Hepatocyte (in vitro differentiated cells): ENCODE measurements at regions not wholly inside any gene's neighbourhood (a gene's known extent, or its start where the extent isn't known, plus 50 kb on each side); places are given as distances from the start of the nearest gene placed in this dataset.

Source experiments
- DNase-seq: peaks from one replicate; pipeline ENCODE4 v3.0.0-alpha.2; 2016; ENCODE audit warnings: low spot score
- H2AFZ ChIP-seq: fragments of 200-600 bp; sonication (generic); 2 replicates; pipeline ENCODE4 v1.6.0; 2016; ENCODE audit warnings: antibody characterized with exemption, mild to moderate bottlenecking
- H3K27ac ChIP-seq: fragments of 200-600 bp; sonication (generic); 2 replicates; pipeline ENCODE4 v1.5.1; 2016; ENCODE audit warnings: mild to moderate bottlenecking
- H3K27me3 ChIP-seq: fragments of 200-600 bp; sonication (generic); 2 replicates; pipeline ENCODE4 v1.6.1; 2016
- H3K36me3 ChIP-seq: fragments of 200-600 bp; sonication (generic); replicated peaks from 2 replicates; pipeline ENCODE4 v1.5.1; 2016; ENCODE audit warnings: low read depth; ENCODE audit not compliant: insufficient read depth
- H3K4me1 ChIP-seq: fragments of 200-600 bp; sonication (generic); 2 replicates; pipeline ENCODE4 v1.5.1; 2016; ENCODE audit warnings: mild to moderate bottlenecking, moderate library complexity; ENCODE audit not compliant: insufficient read depth
- H3K4me2 ChIP-seq: fragments of 200-600 bp; sonication (generic); 2 replicates; pipeline ENCODE4 v1.6.0; 2016
- H3K4me3 ChIP-seq: fragments of 200-600 bp; sonication (generic); 2 replicates; pipeline ENCODE4 v1.5.1; 2016; ENCODE audit warnings: mild to moderate bottlenecking
- H3K79me2 ChIP-seq: fragments of 200-600 bp; sonication (generic); 2 replicates; pipeline ENCODE4 v1.6.0; 2017; ENCODE audit warnings: mild to moderate bottlenecking
- H3K9me2 ChIP-seq: fragments of 200-600 bp; sonication (generic); replicated peaks from 2 replicates; pipeline ENCODE4 v1.6.0; 2017; ENCODE audit warnings: mild to moderate bottlenecking; ENCODE audit not compliant: insufficient read depth
- H3K9me3 ChIP-seq: fragments of 200-600 bp; sonication (generic); 2 replicates; pipeline ENCODE4 v1.5.1; 2016; ENCODE audit warnings: low read depth, mild to moderate bottlenecking
- H4K20me1 ChIP-seq: fragments of 200-600 bp; sonication (generic); 2 replicates; pipeline ENCODE4 v1.6.0; 2016; ENCODE audit warnings: mild to moderate bottlenecking; ENCODE audit not compliant: insufficient read depth, poor library complexity, severe bottlenecking
- CTCF ChIP-seq: fragments of 200-600 bp; sonication (generic); IDR thresholded peaks from 2 replicates; pipeline ENCODE4 v1.5.1; 2016; ENCODE audit warnings: antibody characterized with exemption, mild to moderate bottlenecking; ENCODE audit not compliant: poor library complexity
- EZH2 ChIP-seq: fragments of 200-600 bp; sonication (generic); IDR thresholded peaks from 2 replicates; pipeline ENCODE4 v1.6.1; 2016; ENCODE audit warnings: antibody characterized with exemption, mild to moderate bottlenecking, borderline replicate concordance
- EZH2phosphoT487 ChIP-seq: fragments of 200-600 bp; sonication (generic); IDR thresholded peaks from one replicate; pipeline ENCODE4 v1.6.1; 2018; ENCODE audit warnings: antibody characterized with exemption, mild to moderate bottlenecking, low read depth, moderate library complexity; ENCODE audit not compliant: unreplicated experiment, severe bottlenecking
- WGBS: methylation state at CpG from one replicate; pipeline ENCODE4 v1.1.6; 2016; ENCODE audit warnings: low lambda C conversion rate; ENCODE audit errors: missing lambda C conversion rate; 5-methylcytosine and 5-hydroxymethylcytosine counted together

DNA sequence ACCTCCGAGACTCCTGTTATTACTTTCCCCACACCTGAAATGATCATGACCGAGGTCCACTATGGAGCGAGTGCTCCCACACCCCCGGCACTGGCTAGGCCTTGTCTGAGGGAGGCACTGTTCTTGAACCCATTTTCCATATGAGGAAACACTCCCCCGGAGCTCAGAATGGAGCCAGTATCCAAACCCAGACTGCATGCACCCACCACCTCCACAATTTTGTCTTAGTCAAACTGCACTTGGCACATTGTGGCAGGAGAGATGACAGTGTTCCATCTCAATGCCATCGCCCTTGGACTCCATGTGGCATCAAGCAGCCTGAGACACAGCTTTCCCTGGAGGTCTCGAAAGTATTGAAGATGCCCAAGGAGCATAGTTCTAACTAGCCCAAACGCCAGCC, 154.1 kb downstream of the NUP210 start:
- TF ChIP-seq EZH2 (no peak), EZH2phosphoT487 (no peak), CTCF (no peak)
- Histone ChIP-seq H3K4me2 (no peak overlapping the region), H3K4me3 (no peak overlapping the region), H3K9me2 (no peaks in the 10 kb centered on the region), H3K27me3 (no peaks in the 10 kb centered on the region), H2AFZ (no peak overlapping the region), H3K4me1 (no peaks in the 10 kb centered on the region), H3K79me2 (no peaks in the 10 kb centered on the region), H3K27ac (no peak overlapping the region), H3K36me3 (no peaks in the 10 kb centered on the region), H3K9me3 (no peaks in the 10 kb centered on the region), H4K20me1 (no peaks in the 10 kb centered on the region)
- DNase-seq, result no peak
- WGBS, result 95% methylated on average over 8 of the region's 8 CpGs

DNA sequence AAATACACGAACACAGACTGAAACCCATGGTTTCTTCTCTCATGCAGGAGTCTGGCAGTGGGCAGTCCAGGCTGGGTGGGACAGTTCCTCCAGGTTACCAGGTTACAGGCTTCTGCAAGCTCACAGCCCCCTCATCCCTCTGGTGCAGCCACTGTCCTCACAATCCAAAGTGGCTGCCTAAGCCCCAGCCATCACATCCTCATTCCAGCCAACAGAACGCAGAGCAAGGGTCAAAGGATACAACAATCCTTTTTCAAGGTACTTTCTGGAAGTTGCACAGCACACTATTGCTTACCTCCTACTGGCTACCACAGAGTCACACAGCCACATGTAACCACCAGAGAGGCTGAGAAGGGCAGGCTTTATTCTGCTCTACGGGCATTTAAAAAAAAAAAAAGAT, 154.6 kb downstream of the NUP210 start:
- Histone ChIP-seq H3K4me1 (no peaks in the 10 kb centered on the region), H3K4me2 (no peak overlapping the region), H3K36me3 (no peaks in the 10 kb centered on the region), H3K9me2 (no peaks in the 10 kb centered on the region), H2AFZ (no peak overlapping the region), H3K27me3 (no peaks in the 10 kb centered on the region), H3K79me2 (no peaks in the 10 kb centered on the region), H4K20me1 (no peaks in the 10 kb centered on the region), H3K27ac (no peak overlapping the region), H3K4me3 (no peak overlapping the region), H3K9me3 (no peaks in the 10 kb centered on the region)
- DNase-seq, result no peak
- TF ChIP-seq CTCF (no peak), EZH2 (no peak), EZH2phosphoT487 (no peak)
- WGBS, result 84% methylated on average over 3 of the region's 3 CpGs

DNA sequence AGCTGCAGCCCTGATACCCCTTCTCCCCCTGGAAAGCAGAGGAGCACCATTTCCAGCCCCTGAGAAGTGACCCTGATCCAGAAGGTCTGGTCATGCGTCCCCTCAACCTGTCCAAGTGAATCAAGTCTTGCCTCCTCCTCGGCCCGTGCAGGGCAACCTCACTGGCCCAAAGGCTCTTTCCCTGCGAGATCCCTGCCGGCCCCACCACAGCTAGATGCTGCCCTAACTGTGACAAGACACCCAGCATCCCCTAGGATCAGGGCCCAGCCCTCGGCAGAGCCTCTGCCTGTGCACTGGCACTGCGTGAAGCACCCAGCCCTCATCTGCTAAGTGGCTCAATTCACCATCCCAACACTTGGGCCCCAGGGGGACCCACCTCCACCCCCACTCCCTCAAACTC, 155.1 kb downstream of the NUP210 start:
- H2AFZ ChIP-seq, result no peak overlapping the region
- H3K4me1 ChIP-seq, result no peaks in the 10 kb centered on the region
- WGBS, result 94% methylated on average over 7 of the region's 7 CpGs
- no peak for DNase-seq
- no peaks in the 10 kb centered on the region for H3K9me3 ChIP-seq
- H3K79me2 ChIP-seq, result no peaks in the 10 kb centered on the region
- H3K27me3 ChIP-seq, result no peaks in the 10 kb centered on the region
- TF ChIP-seq CTCF, result no peak
- no peak for TF ChIP-seq EZH2phosphoT487
- TF ChIP-seq EZH2, result no peak
- no peaks in the 10 kb centered on the region for H4K20me1 ChIP-seq
- no peaks in the 10 kb centered on the region for H3K36me3 ChIP-seq
- H3K4me3 ChIP-seq, result no peak overlapping the region
- no peak overlapping the region for H3K4me2 ChIP-seq
- no peak overlapping the region for H3K27ac ChIP-seq
- no peaks in the 10 kb centered on the region for H3K9me2 ChIP-seq

- H3K4me1 ChIP-seq, result no peaks in the 10 kb centered on the region
- no peak for DNase-seq
- H3K4me3 ChIP-seq, result no peak overlapping the region
- no peak overlapping the region for H3K27ac ChIP-seq
- no peaks in the 10 kb centered on the region for H3K9me3 ChIP-seq
- H3K4me2 ChIP-seq, result no peak overlapping the region
- H3K36me3 ChIP-seq, result no peaks in the 10 kb centered on the region
- TF ChIP-seq EZH2phosphoT487 (no peak), CTCF (no peak), EZH2 (no peak)
- no peaks in the 10 kb centered on the region for H3K79me2 ChIP-seq
- H3K27me3 ChIP-seq, result no peaks in the 10 kb centered on the region
- 81% methylated on average over 8 of the region's 9 CpGs for WGBS
- H2AFZ ChIP-seq, result no peak overlapping the region
- no peaks in the 10 kb centered on the region for H4K20me1 ChIP-seq
- no peaks in the 10 kb centered on the region for H3K9me2 ChIP-seq
These were observed 155.7 kb downstream of the NUP210 start for GRCh38 chr3:13264468-13264795.
